Activated naive CD4-positive, alpha-beta T cell (primary cell): ENCODE measurements at regions not wholly inside any gene's neighbourhood (a gene's known extent, or its start where the extent isn't known, plus 50 kb on each side); places are given as distances from the start of the nearest gene placed in this dataset.

ENCODE experiments used
- DNase-seq, 4 experiments: peaks; one replicate each; lab custom pipeline; 2025; lab: John Stamatoyannopoulos, UW

DNA sequence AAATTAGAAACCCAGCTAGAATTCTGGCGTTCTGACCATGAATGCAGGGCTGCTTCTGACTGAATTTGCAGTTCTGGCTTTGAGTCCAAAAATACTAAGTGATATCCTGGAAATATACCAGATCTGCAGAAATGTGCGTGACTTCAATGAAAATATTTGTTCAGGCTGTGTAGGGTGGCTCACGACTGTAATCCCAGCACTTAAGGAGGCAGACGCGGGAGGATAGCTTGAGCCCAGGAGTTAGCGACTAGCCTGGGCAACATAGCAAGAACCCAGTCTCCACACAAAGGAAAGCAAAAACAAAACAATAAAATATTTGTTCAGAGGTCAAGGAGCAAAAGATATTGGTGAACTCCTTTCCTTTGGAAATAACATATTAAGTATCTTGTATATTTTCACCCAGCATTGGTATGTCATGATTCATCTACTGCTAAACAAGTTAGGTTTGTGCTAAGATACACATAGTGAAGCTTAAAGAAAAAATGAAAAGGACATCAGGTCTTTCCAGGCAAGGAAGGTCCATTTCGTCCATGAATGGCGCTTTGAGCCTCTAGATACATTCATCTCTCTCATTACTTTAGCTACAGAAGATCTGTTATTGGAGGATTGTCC lies 239.2 kb downstream of the CMPK2 start:
- DNase-seq: no peak

DNA sequence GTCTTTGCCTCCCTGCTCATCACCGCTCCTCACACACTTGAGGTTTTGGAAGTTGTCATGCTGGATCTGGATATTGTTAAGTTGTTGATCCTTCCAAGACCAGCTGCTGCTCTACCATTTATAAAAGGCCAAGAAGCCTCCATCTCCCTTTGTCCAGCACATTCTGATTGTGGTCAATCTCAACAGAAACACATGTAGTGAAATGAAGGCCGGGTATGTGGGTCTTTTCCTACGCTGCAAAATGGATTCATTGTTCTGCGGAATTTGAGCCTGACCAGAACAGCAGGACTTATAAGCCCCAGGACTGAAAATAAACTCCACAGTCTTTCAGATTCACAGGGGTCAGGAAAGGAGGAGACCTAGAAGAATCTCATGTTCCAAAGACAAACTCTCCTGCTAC lies 238.4 kb downstream of the CMPK2 start:
- DNase-seq: no peak

- DNase-seq: no peak
Measured at GRCh38 chr2:6630209-6630608, 235.5 kb downstream of the CMPK2 start.

GRCh38 chr2:6635296-6635695 lies 230.4 kb downstream of the CMPK2 start:
- no peak for DNase-seq

- DNase-seq: no peak
Measured at GRCh38 chr2:6637330-6637729, 228.4 kb downstream of the CMPK2 start.

GRCh38 chr2:6639929-6640620 lies 225.6 kb downstream of the CMPK2 start:
- no peak for DNase-seq

GRCh38 chr2:6640621-6641015 lies 225.1 kb downstream of the CMPK2 start:
- no peak for DNase-seq

DNA sequence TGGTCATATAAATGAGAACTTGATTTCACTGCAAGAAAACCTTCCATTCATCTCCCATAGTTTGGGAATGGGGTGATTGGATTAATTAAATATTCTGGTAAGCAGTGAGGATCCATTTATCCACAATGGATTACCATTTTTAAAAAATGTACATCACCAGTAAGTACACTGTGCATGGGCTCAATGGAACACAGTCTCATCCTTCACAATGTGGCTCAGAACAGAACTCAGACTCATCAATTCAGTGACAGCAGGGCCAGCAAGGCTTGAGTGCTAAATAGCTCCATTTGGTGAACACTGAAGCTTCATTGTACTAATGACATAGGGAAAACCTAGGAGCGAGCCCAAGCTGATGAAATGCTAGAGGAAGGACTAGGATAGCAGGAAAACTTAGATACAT lies 223.8 kb downstream of the CMPK2 start:
- no peak for DNase-seq

DNA sequence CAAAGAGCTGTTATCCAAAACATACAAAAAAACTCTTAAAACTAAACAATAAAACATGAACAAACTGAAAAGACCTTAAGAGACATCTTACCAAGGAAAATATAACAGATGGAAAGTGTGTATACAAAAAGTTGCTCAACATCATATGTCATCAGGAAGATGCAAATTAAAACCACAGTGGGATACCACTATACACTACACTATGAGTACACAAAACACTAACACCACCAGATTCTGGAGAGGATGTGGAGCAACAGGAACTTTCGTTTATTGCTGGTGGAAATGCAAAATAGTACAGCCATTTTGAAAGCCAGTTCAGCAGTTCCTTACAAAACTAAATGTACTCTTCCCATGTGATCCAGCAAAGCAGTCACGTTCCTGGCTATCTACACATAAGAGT lies 221.4 kb downstream of the CMPK2 start:
- DNase-seq: no peak

- no peak for DNase-seq
Measured at GRCh38 chr2:6645004-6645403, 220.7 kb downstream of the CMPK2 start.

DNA sequence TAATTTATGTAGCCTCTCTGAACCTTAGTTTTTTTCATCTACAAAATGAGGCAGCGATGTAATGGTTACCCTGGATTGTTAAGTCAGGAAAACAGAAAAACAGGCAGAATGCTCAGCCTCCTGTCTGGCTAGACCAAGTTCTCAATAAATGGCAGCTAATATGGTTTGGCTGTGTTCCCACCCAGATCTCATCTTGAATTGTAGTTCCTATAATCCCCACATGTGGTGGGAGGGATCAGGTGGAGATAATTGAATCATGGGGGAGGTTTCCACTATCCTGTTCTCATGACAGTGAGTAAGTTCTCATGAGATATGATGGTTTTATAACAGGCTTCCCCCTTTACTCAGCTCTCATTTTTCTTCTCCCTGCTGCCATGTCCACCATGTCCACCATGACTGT lies 220.0 kb downstream of the CMPK2 start:
- no peak for DNase-seq

DNA sequence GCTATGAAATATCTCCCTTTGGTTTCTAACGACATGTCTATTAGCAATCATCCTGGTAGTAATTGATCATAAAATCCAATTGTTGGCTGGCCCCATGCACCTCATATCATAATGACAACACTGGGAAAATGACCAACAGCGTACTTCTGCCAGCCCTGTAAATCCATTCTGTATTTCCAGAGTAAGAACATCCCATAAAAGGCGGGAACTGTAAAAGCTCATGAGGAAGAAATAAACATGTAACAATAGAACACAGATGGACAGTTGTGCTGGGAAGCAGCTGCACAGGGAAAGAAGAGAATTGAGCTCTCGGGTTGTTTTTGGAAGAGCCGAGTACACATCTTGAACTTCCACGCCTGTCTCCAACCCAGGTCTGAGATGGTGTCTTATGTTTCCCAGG lies 218.7 kb downstream of the CMPK2 start:
- DNase-seq: no peak

GRCh38 chr2:6648596-6649247 lies 217.0 kb downstream of the CMPK2 start:
- no peak for DNase-seq

- DNase-seq: no peak
Measured at GRCh38 chr2:6650311-6650710, 215.4 kb downstream of the CMPK2 start.

GRCh38 chr2:6652251-6652650 lies 213.5 kb downstream of the CMPK2 start:
- no peak for DNase-seq

DNA sequence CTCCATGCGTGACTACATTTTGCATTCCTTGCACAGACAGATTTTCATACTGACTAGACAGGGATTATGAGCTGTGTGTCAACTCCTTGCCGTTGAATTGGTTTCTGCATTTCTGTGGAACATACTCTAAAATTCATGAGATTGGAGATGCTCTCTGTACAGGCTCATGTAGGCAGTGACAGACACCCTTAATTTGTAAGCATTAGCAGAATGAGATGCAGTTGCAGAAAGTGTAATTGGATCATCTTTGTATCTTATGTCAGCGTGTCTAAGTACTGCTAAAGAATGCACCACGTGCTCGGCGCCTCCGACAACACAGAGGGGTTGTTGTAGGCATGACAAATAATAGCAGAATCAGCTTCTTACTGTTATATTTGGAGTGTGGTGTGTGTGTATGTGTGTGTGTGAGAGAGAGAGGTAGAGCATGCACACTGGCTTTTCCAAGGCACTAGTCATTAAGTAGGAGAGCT lies 212.4 kb downstream of the CMPK2 start:
- no peak for DNase-seq

DNA sequence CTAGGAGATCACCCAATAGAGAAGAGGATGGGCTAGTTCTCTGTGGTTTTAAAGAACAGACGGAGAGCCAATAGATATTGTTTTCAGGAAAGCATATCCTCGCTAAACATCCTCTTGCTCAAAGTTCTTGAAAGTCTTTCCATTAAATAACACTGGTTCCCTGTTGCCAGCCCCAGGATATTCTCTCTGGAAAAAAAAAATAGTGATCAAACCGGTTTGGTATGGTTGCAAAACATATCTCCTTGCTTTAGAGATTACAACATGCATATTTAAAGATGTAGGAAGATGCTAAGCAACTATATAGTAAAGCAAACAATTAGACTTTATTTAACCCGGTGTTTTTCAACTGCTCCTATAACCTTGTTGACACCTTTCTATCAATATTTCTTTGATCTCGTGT lies 211.4 kb downstream of the CMPK2 start:
- no peak for DNase-seq

DNA sequence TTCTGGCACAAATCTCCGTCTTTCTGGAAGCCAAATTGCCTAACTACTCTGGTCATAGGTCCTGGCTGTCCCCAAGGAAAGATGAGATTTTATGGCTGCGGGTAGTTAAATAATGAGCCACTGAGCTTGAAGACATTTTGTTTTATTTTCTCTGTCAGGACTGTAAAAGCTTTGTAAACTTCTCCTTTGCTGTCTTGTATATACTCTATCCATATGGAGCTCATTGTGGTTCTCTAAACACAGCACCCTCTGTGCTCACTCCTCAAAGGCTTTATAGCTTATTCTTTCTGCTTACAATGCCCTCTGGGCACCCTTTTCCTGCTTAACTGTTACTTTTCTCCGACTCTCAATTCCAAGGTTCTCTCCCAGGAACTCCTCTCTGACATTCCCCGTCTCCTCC lies 209.1 kb downstream of the CMPK2 start:
- DNase-seq: no peak

DNA sequence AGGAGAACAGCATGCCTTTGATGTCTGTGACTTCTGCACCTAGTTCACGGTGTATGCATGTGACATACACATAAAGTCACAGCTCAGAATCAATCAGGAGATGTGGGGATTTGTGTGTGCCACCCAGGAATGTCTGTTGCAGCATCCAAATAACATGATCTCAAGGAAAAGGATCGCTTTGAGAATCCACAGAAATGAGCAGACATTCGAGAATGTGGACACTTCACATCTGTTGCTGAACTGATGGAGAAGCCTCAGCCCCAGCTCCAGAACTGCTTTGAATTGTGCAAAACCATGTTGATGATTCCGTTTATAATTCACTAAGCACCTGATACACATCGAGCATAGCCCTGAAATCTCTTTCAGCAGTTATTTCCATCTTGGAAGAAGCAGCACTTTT lies 208.6 kb downstream of the CMPK2 start:
- DNase-seq: no peak

DNA sequence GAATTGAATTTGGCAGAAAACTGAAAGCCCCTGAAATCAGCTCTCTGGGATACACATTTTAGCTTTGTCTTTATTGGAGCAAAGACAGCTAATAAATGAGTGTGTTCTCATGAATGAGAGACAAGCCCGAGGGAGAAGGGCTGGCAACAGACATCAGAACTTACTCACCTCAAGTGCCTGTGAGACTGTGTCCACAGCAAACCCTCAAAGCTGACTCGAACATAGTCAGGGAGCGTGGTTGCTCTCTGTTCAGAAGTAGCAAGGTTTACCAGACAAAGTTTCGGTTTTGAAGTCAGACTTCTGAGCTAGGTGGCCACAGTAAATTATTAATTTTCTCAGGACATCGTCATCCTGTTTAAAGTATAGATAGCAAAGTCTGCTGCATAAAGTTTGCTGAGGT lies 207.9 kb downstream of the CMPK2 start:
- DNase-seq: no peak

DNA sequence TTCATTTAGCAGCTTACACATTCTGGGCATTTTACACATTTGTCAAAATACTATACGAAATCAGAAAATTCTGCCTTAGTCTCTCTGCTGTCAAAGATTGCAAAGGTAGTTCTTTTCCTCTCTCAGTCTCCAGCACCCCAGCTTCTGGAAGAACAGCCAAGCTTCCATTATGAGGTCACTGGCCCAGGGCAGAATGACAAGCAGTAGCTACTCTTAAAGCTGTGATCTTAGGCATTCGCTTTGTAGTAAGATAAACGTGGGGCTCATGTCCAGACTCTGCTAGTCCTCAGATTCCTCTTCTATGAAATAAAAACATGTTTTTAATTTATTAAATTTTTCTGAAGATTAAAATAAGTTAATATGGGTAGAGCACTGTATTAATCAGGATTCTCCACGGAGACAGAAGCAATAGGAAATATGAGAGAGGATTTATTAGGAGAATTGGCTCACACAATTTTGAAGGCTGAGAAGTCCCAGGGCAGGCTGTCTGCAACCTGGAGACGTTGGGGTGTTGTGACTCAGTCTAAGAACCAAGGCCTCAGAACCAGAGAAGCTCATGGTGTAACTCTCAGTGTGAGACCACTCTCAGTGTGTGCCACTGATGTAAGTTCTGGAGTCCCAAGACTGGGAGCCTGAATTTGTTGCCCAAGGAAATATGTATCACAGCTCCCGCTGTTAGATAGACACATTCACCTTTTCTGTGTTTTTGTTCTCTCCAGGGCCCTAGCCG lies 201.2 kb downstream of the CMPK2 start:
- DNase-seq: no peak

- no peak for DNase-seq
Measured at GRCh38 chr2:6665093-6666045, 200.3 kb downstream of the CMPK2 start.
